SW480 (cell line): ENCODE measurements at regions not wholly inside any gene's neighbourhood (a gene's known extent, or its start where the extent isn't known, plus 50 kb on each side); places are given as distances from the start of the nearest gene placed in this dataset.

Source experiments
- DNase-seq: peaks from one replicate; pipeline ENCODE4 v3.0.0-alpha.2; 2016; ENCODE audit warnings: low spot score

- DNase-seq = peak; percentile 99
Measured at GRCh38 chr20:23136893-23137745, 51.0 kb upstream of the CD93 start.

- DNase-seq = no peak
Measured at GRCh38 chr20:23135449-23136420, 49.6 kb upstream of the CD93 start.
